Testis (tissue), 2 donors: ENCODE measurements at regions not wholly inside any gene's neighbourhood (a gene's known extent, or its start where the extent isn't known, plus 50 kb on each side); places are given as distances from the start of the nearest gene placed in this dataset.

Experiments used
- DNase-seq: peaks from one replicate; pipeline ENCODE4 v3.0.0-alpha.2; 2019
- H3K27ac ChIP-seq, 2 donors: fragments of 200-600 bp; sonication (generic); one replicate each; pipeline ENCODE4 v1.5.1; 2019
- H3K27me3 ChIP-seq: fragments of 200-600 bp; sonication (generic); one replicate; pipeline ENCODE4 v1.5.1; 2019
- H3K36me3 ChIP-seq: fragments of 200-600 bp; sonication (generic); one replicate; pipeline ENCODE4 v1.5.1; 2017; ENCODE audit warnings: low read depth; ENCODE audit errors: missing control alignments
- H3K4me1 ChIP-seq: fragments of 200-600 bp; sonication (generic); one replicate; pipeline ENCODE4 v1.5.1; 2019
- H3K4me3 ChIP-seq, 2 donors: fragments of 200-600 bp; sonication (generic); one replicate each; pipeline ENCODE4 v1.5.1; 2017 to 2019
- H3K9me3 ChIP-seq: fragments of 200-600 bp; sonication (generic); one replicate; pipeline ENCODE4 v1.5.1; 2017
- CTCF ChIP-seq, 3 experiments: fragments of 450-650 bp in 2 of 3; fragments of 200-600 bp in 1 of 3; sonication (generic) in 1 of 3; IDR thresholded peaks; one replicate each; pipeline ENCODE4 v1.5.1; 2016 to 2019; ENCODE audit warnings: antibody characterized with exemption in 3 of 3, mild to moderate bottlenecking in 2 of 3, moderate library complexity in 1 of 3
- POLR2A ChIP-seq: fragments of 450-650 bp; IDR thresholded peaks from one replicate; pipeline ENCODE4 v1.6.1; 2017; ENCODE audit warnings: antibody characterized with exemption, mild to moderate bottlenecking, moderate library complexity
- WGBS, 2 donors: methylation state at CpG; one replicate each; pipeline ENCODE4 v1.1.5; 2018; 5-methylcytosine and 5-hydroxymethylcytosine counted together
- intact Hi-C: fragments of 100-400 bp; cut with DNase I; formaldehyde crosslinking; loops from one replicate; pipeline ENCODE4 v1.15.1; 2023; ENCODE audit warnings: low total_unique reads

DNA sequence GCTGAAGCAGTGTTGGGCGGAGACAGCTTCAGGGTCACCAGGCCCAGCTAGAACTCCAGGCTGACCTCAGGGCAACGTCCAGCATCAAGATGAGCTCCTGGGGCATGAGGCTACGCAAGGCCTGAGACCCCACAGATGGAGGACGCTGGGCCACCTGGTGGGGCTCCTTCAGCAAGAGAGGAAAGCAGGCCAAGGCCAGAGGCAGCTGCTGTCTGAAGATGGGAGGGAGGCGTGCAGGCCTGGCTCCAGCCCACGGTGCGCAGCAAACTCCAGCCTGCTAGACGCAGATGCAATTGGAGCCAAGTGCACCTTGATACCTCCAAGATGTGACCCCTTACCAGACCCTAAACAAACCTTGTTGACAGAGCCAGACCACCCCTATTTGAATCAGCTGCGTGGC, 220.9 kb upstream of the RREB1 start:
- 54 to 72% methylated on average over 7 to 9 of the region's 9 CpGs for WGBS, 2 donors
- H3K27ac ChIP-seq = no peak overlapping the region
- peaks cover 16% of the 10 kb centered on the region for H3K4me1 ChIP-seq
- no peak for TF ChIP-seq CTCF (IDR thresholded peaks at IDR 0.05)
- TF ChIP-seq POLR2A = no peak
- DNase-seq = no peak
- no peaks in the 10 kb centered on the region for H3K27me3 ChIP-seq
- no peaks in the 10 kb centered on the region for H3K36me3 ChIP-seq
- H3K9me3 ChIP-seq = no peaks in the 10 kb centered on the region
- intact Hi-C loops = no loop called here
- no peak overlapping the region for H3K4me3 ChIP-seq

GRCh38 chr6:6889601-6890000, 218.2 kb upstream of the RREB1 start:
- WGBS, 2 donors = 76% methylated on average over 4 of the region's 4 CpGs
- no peak overlapping the region for H3K27ac ChIP-seq
- intact Hi-C loops = no loop called here

GRCh38 chr6:6890400-6890858, 217.3 kb upstream of the RREB1 start:
- intact Hi-C loops = no loop called here

More at GRCh38 chr6:6889601-6890000, 218.2 kb upstream of the RREB1 start:
- no peak for TF ChIP-seq POLR2A
- TF ChIP-seq CTCF (IDR thresholded peaks at IDR 0.05) = no peak
- Histone ChIP-seq H3K4me3 (no peak overlapping the region), H3K4me1 (peaks cover 31% of the 10 kb centered on the region), H3K27me3 (no peaks in the 10 kb centered on the region), H3K9me3 (no peaks in the 10 kb centered on the region), H3K36me3 (no peaks in the 10 kb centered on the region)
- no peak for DNase-seq

GRCh38 chr6:6891125-6891721, 216.5 kb upstream of the RREB1 start:
- Histone ChIP-seq H3K4me3 (no peak overlapping the region), H3K27ac (peak overlapping the region in 1 of 2 donors; percentile 50), H3K36me3 (no peaks in the 10 kb centered on the region), H3K4me1 (peaks cover 31% of the 10 kb centered on the region), H3K27me3 (no peaks in the 10 kb centered on the region), H3K9me3 (no peaks in the 10 kb centered on the region)
- no peak for DNase-seq
- TF ChIP-seq POLR2A (no peak), CTCF (IDR thresholded peaks at IDR 0.05) (no peak)
- 67 to 76% methylated on average over 8 of the region's 8 CpGs for WGBS, 2 donors
- intact Hi-C loops = no loop called here

More at GRCh38 chr6:6890400-6890858, 217.3 kb upstream of the RREB1 start:
- WGBS, 2 donors = 32 to 43% methylated on average over 6 of the region's 6 CpGs
- no peak for TF ChIP-seq CTCF (IDR thresholded peaks at IDR 0.05)
- TF ChIP-seq POLR2A = no peak
- H3K27me3 ChIP-seq = no peaks in the 10 kb centered on the region
- H3K27ac ChIP-seq = peak overlapping the region in 1 of 2 donors; percentile 50
- no peak overlapping the region for H3K4me3 ChIP-seq
- no peaks in the 10 kb centered on the region for H3K9me3 ChIP-seq
- H3K36me3 ChIP-seq = no peaks in the 10 kb centered on the region
- DNase-seq = peak; percentile 67
- peaks cover 31% of the 10 kb centered on the region for H3K4me1 ChIP-seq

DNA sequence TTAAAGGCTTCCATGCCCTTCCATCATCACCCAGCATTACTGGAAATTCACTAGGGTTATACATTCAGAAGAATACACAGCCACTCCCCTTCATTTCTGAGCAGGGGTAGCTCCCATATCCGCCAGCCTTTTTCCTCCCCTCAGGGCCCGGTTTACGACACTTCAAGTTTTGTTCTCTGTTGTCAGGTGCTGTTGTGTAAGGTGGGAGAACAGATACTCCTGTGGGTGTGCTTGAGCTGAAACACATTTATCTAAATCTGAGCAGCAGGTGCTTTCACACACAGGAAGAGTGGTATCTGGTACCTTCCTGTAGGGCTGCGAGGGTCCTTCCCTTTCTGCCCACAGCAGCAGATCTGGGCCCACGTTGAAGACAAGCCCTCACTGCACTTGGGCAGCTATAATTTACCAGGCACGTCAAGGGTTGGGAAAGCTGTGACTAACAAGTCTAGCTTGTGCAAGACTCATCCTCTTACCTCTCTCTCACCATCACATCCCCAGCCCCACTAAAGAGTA, 215.8 kb upstream of the RREB1 start:
- 82 to 89% methylated on average over 4 to 6 of the region's 6 CpGs for WGBS, 2 donors
- H3K9me3 ChIP-seq = no peaks in the 10 kb centered on the region
- H3K27ac ChIP-seq = no peak overlapping the region
- H3K4me3 ChIP-seq = no peak overlapping the region
- no peaks in the 10 kb centered on the region for H3K36me3 ChIP-seq
- DNase-seq = no peak
- H3K4me1 ChIP-seq = peaks cover 27% of the 10 kb centered on the region
- no peak for TF ChIP-seq CTCF (IDR thresholded peaks at IDR 0.05)
- no peak for TF ChIP-seq POLR2A
- H3K27me3 ChIP-seq = no peaks in the 10 kb centered on the region
- intact Hi-C loops = no loop called here
